HUES64 (cell line): ENCODE measurements at regions not wholly inside any gene's neighbourhood (a gene's known extent, or its start where the extent isn't known, plus 50 kb on each side); places are given as distances from the start of the nearest gene placed in this dataset.
"Not testable (repeated sequence)": the region's sequence is repeated elsewhere in the genome, so short reads cannot be mapped to it uniquely, and the experiment has no call there.

Experiments
- H3K27ac ChIP-seq: 2 replicates; pipeline ENCODE4 v1.7.0; 2013; ENCODE audit warnings: low read depth, low read length, inconsistent platforms
- H3K27me3 ChIP-seq: 2 replicates; pipeline ENCODE4 v1.6.1; 2013; ENCODE audit warnings: mild to moderate bottlenecking, low read length; ENCODE audit not compliant: insufficient read depth
- H3K36me3 ChIP-seq: 2 replicates; pipeline ENCODE4 v1.6.1; 2013; ENCODE audit warnings: mild to moderate bottlenecking, low read length; ENCODE audit not compliant: insufficient read depth
- H3K4me1 ChIP-seq: 2 replicates; pipeline ENCODE4 v1.6.1; 2013; ENCODE audit warnings: mild to moderate bottlenecking, low read length, moderate library complexity; ENCODE audit not compliant: insufficient read depth
- H3K4me3 ChIP-seq: 2 replicates; pipeline ENCODE4 v1.5.1; 2013; ENCODE audit warnings: mild to moderate bottlenecking, low read length, moderate library complexity
- H3K9ac ChIP-seq: 2 replicates; pipeline ENCODE4 v1.6.1; 2013; ENCODE audit warnings: mild to moderate bottlenecking, low read depth, low read length
- H3K9me3 ChIP-seq: 2 replicates; pipeline ENCODE4 v1.6.1; 2013; ENCODE audit warnings: low read depth, low read length; ENCODE audit not compliant: insufficient read depth
- WGBS: fragments of 150-250, 120-280 bp; methylation state at CpG from one replicate; pipeline ENCODE4 v1.1.7; 2013; ENCODE audit warnings: missing lambda C conversion rate; 5-methylcytosine and 5-hydroxymethylcytosine counted together

GRCh38 chr4:54581807-54582206 is 76.0 kb upstream of the KIT start:
- no peaks in the 10 kb centered on the region for H3K27me3 ChIP-seq
- H3K9me3 ChIP-seq: no peaks in the 10 kb centered on the region
- H3K27ac ChIP-seq: no peak overlapping the region
- no peaks in the 10 kb centered on the region for H3K4me1 ChIP-seq
- H3K36me3 ChIP-seq: no peaks in the 10 kb centered on the region
- WGBS: 67% methylated on average over 1 of the region's 2 CpGs
- H3K4me3 ChIP-seq: no peak overlapping the region
- no peak overlapping the region for H3K9ac ChIP-seq

- Histone ChIP-seq H3K27ac (no peak overlapping the region), H3K9ac (no peak overlapping the region), H3K27me3 (no peaks in the 10 kb centered on the region), H3K36me3 (no peaks in the 10 kb centered on the region), H3K4me3 (no peak overlapping the region), H3K9me3 (no peaks in the 10 kb centered on the region), H3K4me1 (no peaks in the 10 kb centered on the region)
- 96% methylated on average over 8 of the region's 8 CpGs for WGBS
These were observed 72.3 kb upstream of the KIT start for GRCh38 chr4:54585321-54586000.

- Histone ChIP-seq H3K36me3 (no peaks in the 10 kb centered on the region), H3K4me1 (no peaks in the 10 kb centered on the region), H3K9ac (no peak overlapping the region), H3K27me3 (no peaks in the 10 kb centered on the region), H3K9me3 (no peaks in the 10 kb centered on the region), H3K27ac (no peak overlapping the region), H3K4me3 (no peak overlapping the region)
- WGBS: 94% methylated on average over 5 of the region's 5 CpGs
These were observed 71.3 kb upstream of the KIT start for GRCh38 chr4:54586320-54586955.

- Histone ChIP-seq H3K9ac (no peak overlapping the region), H3K9me3 (no peaks in the 10 kb centered on the region), H3K4me3 (no peak overlapping the region), H3K27me3 (no peaks in the 10 kb centered on the region), H3K4me1 (no peaks in the 10 kb centered on the region), H3K27ac (no peak overlapping the region), H3K36me3 (no peaks in the 10 kb centered on the region)
- no CpG with 5 or more reads among the region's 2 CpGs for WGBS
These were observed 70.5 kb upstream of the KIT start for GRCh38 chr4:54587107-54587891.

GRCh38 chr4:54588404-54588803 is 69.4 kb upstream of the KIT start:
- Histone ChIP-seq H3K9me3 (no peaks in the 10 kb centered on the region), H3K9ac (no peak overlapping the region), H3K27me3 (no peaks in the 10 kb centered on the region), H3K4me3 (no peak overlapping the region), H3K4me1 (no peaks in the 10 kb centered on the region), H3K36me3 (no peaks in the 10 kb centered on the region), H3K27ac (no peak overlapping the region)
- 97% methylated on average over 4 of the region's 4 CpGs for WGBS

- Histone ChIP-seq H3K9me3 (no peaks in the 10 kb centered on the region), H3K36me3 (no peaks in the 10 kb centered on the region), H3K4me3 (no peak overlapping the region), H3K27ac (no peak overlapping the region), H3K27me3 (no peaks in the 10 kb centered on the region), H3K9ac (no peak overlapping the region), H3K4me1 (no peaks in the 10 kb centered on the region)
- 95% methylated on average over 2 of the region's 2 CpGs for WGBS
These were observed 68.2 kb upstream of the KIT start for GRCh38 chr4:54589586-54589985.

- H3K9ac ChIP-seq: no peak overlapping the region
- no peak overlapping the region for H3K4me3 ChIP-seq
- H3K9me3 ChIP-seq: no peaks in the 10 kb centered on the region
- H3K4me1 ChIP-seq: no peaks in the 10 kb centered on the region
- WGBS: 93% methylated on average over 2 of the region's 2 CpGs
- H3K27ac ChIP-seq: no peak overlapping the region
- H3K36me3 ChIP-seq: no peaks in the 10 kb centered on the region
- H3K27me3 ChIP-seq: no peaks in the 10 kb centered on the region
These were observed 63.9 kb upstream of the KIT start for GRCh38 chr4:54593795-54594322.

- H3K36me3 ChIP-seq: no peaks in the 10 kb centered on the region
- no peaks in the 10 kb centered on the region for H3K9me3 ChIP-seq
- WGBS: no CpG with 5 or more reads among the region's 1 CpG
- H3K4me3 ChIP-seq: no peak overlapping the region
- H3K4me1 ChIP-seq: no peaks in the 10 kb centered on the region
- no peak overlapping the region for H3K27ac ChIP-seq
- H3K27me3 ChIP-seq: no peaks in the 10 kb centered on the region
- H3K9ac ChIP-seq: no peak overlapping the region
These were observed 61.6 kb upstream of the KIT start for GRCh38 chr4:54596201-54596600.

- not testable (repeated sequence) for H3K9me3 ChIP-seq, H3K4me3 ChIP-seq, H3K27me3 ChIP-seq, H3K36me3 ChIP-seq, H3K9ac ChIP-seq, H3K4me1 ChIP-seq, H3K27ac ChIP-seq
- WGBS: 95% methylated on average over 6 of the region's 6 CpGs
These were observed 60.1 kb upstream of the KIT start for GRCh38 chr4:54597678-54598077.

GRCh38 chr4:54602175-54602574 is 55.6 kb upstream of the KIT start:
- not testable (repeated sequence) for H3K36me3 ChIP-seq, H3K9ac ChIP-seq, H3K27ac ChIP-seq, H3K4me1 ChIP-seq, H3K4me3 ChIP-seq, H3K27me3 ChIP-seq, H3K9me3 ChIP-seq
- WGBS: 96% methylated on average over 4 of the region's 4 CpGs

GRCh38 chr4:54607067-54607466 is 50.7 kb upstream of the KIT start:
- H3K27ac ChIP-seq: no peak overlapping the region
- H3K27me3 ChIP-seq: no peaks in the 10 kb centered on the region
- no peak overlapping the region for H3K4me3 ChIP-seq
- 89% methylated on average over 2 of the region's 2 CpGs for WGBS
- H3K36me3 ChIP-seq: no peaks in the 10 kb centered on the region
- H3K9me3 ChIP-seq: no peaks in the 10 kb centered on the region
- no peaks in the 10 kb centered on the region for H3K4me1 ChIP-seq
- no peak overlapping the region for H3K9ac ChIP-seq
